ENCODE measurements at regions not wholly inside any gene's neighbourhood (a gene's known extent, or its start where the extent isn't known, plus 50 kb on each side); places are given as distances from the start of the nearest gene placed in this dataset.

GRCh38 chr4:144318797-144319196 is 178.3 kb upstream of the GYPA start:
- Histone ChIP-seq H3K9me3 (ENCODE audit: insufficient read depth, low read depth) (no peaks in the 10 kb centered on the region), H3K4me3 (no peak overlapping the region), H3F3A (ENCODE audit: insufficient read depth, low read depth) (no peaks in the 10 kb centered on the region), H4K20me1 (ENCODE audit: insufficient read depth) (no peaks in the 10 kb centered on the region), H3K27ac (no peak overlapping the region), H3K4me1 (replicated peaks; ENCODE audit: insufficient read depth) (no peaks in the 10 kb centered on the region), H3K27me3 (ENCODE audit: insufficient read depth, low read depth) (no peaks in the 10 kb centered on the region), H3K79me2 (ENCODE audit: low read depth) (no peaks in the 10 kb centered on the region), H3K36me3 (ENCODE audit: low read depth) (no peaks in the 10 kb centered on the region), H2AFZ (no peak overlapping the region), H3K4me2 (no peak overlapping the region), H3K9me2 (ENCODE audit: insufficient read depth) (no peaks in the 10 kb centered on the region)
- no peak for DNase-seq
- intact Hi-C loops (cut with micrococcal nuclease; ENCODE audit: unreplicated experiment): no loop called here
- ChIA-PET POLR2A (ENCODE audit: unreplicated experiment) (no interaction called here), CTCF (no interaction called here)
- TF ChIP-seq CTCF (conservative IDR thresholded peaks at IDR 0.05): no peak
- TF ChIP-seq EZH2 (IDR thresholded peaks at IDR 0.05; ENCODE audit: low read depth): no peak
- no TSS peak for BruUV-seq (replicated peaks)

GRCh38 chr4:144336633-144337032 is 196.1 kb upstream of the GYPA start:
- H3K36me3 ChIP-seq (ENCODE audit: low read depth): no peaks in the 10 kb centered on the region
- no peaks in the 10 kb centered on the region for H3K27me3 ChIP-seq (ENCODE audit: insufficient read depth, low read depth)
- H3F3A ChIP-seq (ENCODE audit: insufficient read depth, low read depth): no peaks in the 10 kb centered on the region
- no TSS peak for BruUV-seq (replicated peaks)
- no peak overlapping the region for H2AFZ ChIP-seq
- H3K79me2 ChIP-seq (ENCODE audit: low read depth): no peaks in the 10 kb centered on the region
- peaks cover 6% of the 10 kb centered on the region; the same call in 1 of the 2 replicates for H3K4me1 ChIP-seq (replicated peaks; ENCODE audit: insufficient read depth)
- H3K9me2 ChIP-seq (ENCODE audit: insufficient read depth): no peaks in the 10 kb centered on the region
- no peak for TF ChIP-seq CTCF (conservative IDR thresholded peaks at IDR 0.05)
- TF ChIP-seq EZH2 (IDR thresholded peaks at IDR 0.05; ENCODE audit: low read depth): no peak
- no peak overlapping the region for H3K4me2 ChIP-seq
- intact Hi-C loops (cut with micrococcal nuclease; ENCODE audit: unreplicated experiment): loop anchor here (5.0 kb wide), 2 partner anchors 159 to 246 kb away; no protein-coding TSS in a partner anchor
- H3K4me3 ChIP-seq: no peak overlapping the region
- CTCF ChIA-PET: no interaction called here
- H3K9me3 ChIP-seq (ENCODE audit: insufficient read depth, low read depth): no peaks in the 10 kb centered on the region
- H4K20me1 ChIP-seq (ENCODE audit: insufficient read depth): no peaks in the 10 kb centered on the region
- no peak overlapping the region for H3K27ac ChIP-seq
- POLR2A ChIA-PET (ENCODE audit: unreplicated experiment): no interaction called here
- no peak for DNase-seq

GRCh38 chr4:144338148-144338547 is 197.6 kb upstream of the GYPA start:
- CTCF ChIA-PET: no interaction called here
- Histone ChIP-seq H3K27ac (peak overlapping the region; percentile 74), H3K9me3 (ENCODE audit: insufficient read depth, low read depth) (no peaks in the 10 kb centered on the region), H3K27me3 (ENCODE audit: insufficient read depth, low read depth) (no peaks in the 10 kb centered on the region), H3K4me1 (replicated peaks; ENCODE audit: insufficient read depth) (peaks cover 6% of the 10 kb centered on the region; the same call in 1 of the 2 replicates), H3K4me2 (peak overlapping the region; percentile 20; the same call in 1 of the 2 replicates), H3K79me2 (ENCODE audit: low read depth) (no peaks in the 10 kb centered on the region), H4K20me1 (ENCODE audit: insufficient read depth) (no peaks in the 10 kb centered on the region), H3K36me3 (ENCODE audit: low read depth) (no peaks in the 10 kb centered on the region), H2AFZ (no peak overlapping the region), H3K4me3 (no peak overlapping the region), H3K9me2 (ENCODE audit: insufficient read depth) (no peaks in the 10 kb centered on the region), H3F3A (ENCODE audit: insufficient read depth, low read depth) (no peaks in the 10 kb centered on the region)
- TF ChIP-seq CTCF (conservative IDR thresholded peaks at IDR 0.05): no peak
- TF ChIP-seq EZH2 (IDR thresholded peaks at IDR 0.05; ENCODE audit: low read depth): no peak
- BruUV-seq (replicated peaks): no TSS peak
- no peak for DNase-seq
- intact Hi-C loops (cut with micrococcal nuclease; ENCODE audit: unreplicated experiment): loop anchor here (2.0 to 5.0 kb wide), 3 partner anchors 43 to 244 kb away; no protein-coding TSS in a partner anchor
- POLR2A ChIA-PET (ENCODE audit: unreplicated experiment): no interaction called here
